ENCODE measurements at regions not wholly inside any gene's neighbourhood (a gene's known extent, or its start where the extent isn't known, plus 50 kb on each side); places are given as distances from the start of the nearest gene placed in this dataset.
A peak's percentile ranks its signal among the peaks of the same experiment; 100 is the strongest.

GRCh38 chr11:86740628-86741483 lies 59.5 kb upstream of the PRSS23 start:
- intact Hi-C loops (cut with DNase I), result loop anchor here (5.0 kb wide), 2 partner anchors 61 to 69 kb away; partner anchors contain the start of genes ME3 and PRSS23
- Histone ChIP-seq H3K4me1 (peaks cover 0 to 76% (median 60%) of the 10 kb centered on the region in 4 donors), H3K9me3 (no peaks in the 10 kb centered on the region), H3K27ac (peak overlapping the region; percentile 83 to 96 (median 92)), H3K4me3 (no peak overlapping the region), H3K27me3 (no peaks in the 10 kb centered on the region), H3K36me3 (no peaks in the 10 kb centered on the region)
- peak; percentile 88 for DNase-seq
- WGBS, 2 donors, result 52 to 73% methylated on average over 7 of the region's 7 CpGs
- TF ChIP-seq POLR2AphosphoS5 (IDR thresholded peaks at IDR 0.05) (peak; percentile 37 to 71 (median 52)), POLR2A (IDR thresholded peaks at IDR 0.05) (no peak)

- Histone ChIP-seq H3K9me3 (no peaks in the 10 kb centered on the region), H3K36me3 (no peaks in the 10 kb centered on the region), H3K27ac (peak overlapping the region; percentile 33 to 96 (median 70)), H3K4me3 (no peak overlapping the region), H3K4me1 (peaks cover 0 to 70% (median 57%) of the 10 kb centered on the region in 4 donors), H3K27me3 (no peaks in the 10 kb centered on the region)
- no peak for DNase-seq
- intact Hi-C loops (cut with DNase I), result no loop called here
- TF ChIP-seq POLR2AphosphoS5 (IDR thresholded peaks at IDR 0.05) (no peak), POLR2A (IDR thresholded peaks at IDR 0.05) (no peak), EP300 (IDR thresholded peaks at IDR 0.05) (no peak), CTCF (IDR thresholded peaks at IDR 0.05) (no peak)
- 74 to 87% methylated on average over 2 of the region's 2 CpGs for WGBS, 2 donors
Observed at GRCh38 chr11:86738568-86738967, 61.8 kb upstream of the PRSS23 start.

- H3K4me3 ChIP-seq, result no peak overlapping the region
- H3K4me1 ChIP-seq, result peaks cover 0 to 62% (median 49%) of the 10 kb centered on the region in 4 donors
- H3K36me3 ChIP-seq, result no peaks in the 10 kb centered on the region
- intact Hi-C loops (cut with DNase I), result no loop called here
- peak overlapping the region; percentile 33 to 96 (median 70) for H3K27ac ChIP-seq
- TF ChIP-seq EP300 (IDR thresholded peaks at IDR 0.05) (no peak), POLR2A (IDR thresholded peaks at IDR 0.05) (no peak), CTCF (IDR thresholded peaks at IDR 0.05) (no peak), POLR2AphosphoS5 (IDR thresholded peaks at IDR 0.05) (peak in 2 of 4 donors; percentile 10 to 20)
- DNase-seq, result no peak
- H3K9me3 ChIP-seq, result no peaks in the 10 kb centered on the region
- H3K27me3 ChIP-seq, result no peaks in the 10 kb centered on the region
Observed at GRCh38 chr11:86737737-86738136, 62.6 kb upstream of the PRSS23 start.

- no peak for DNase-seq
- intact Hi-C loops (cut with DNase I), result no loop called here
- H3K36me3 ChIP-seq, result no peaks in the 10 kb centered on the region
- no peak for TF ChIP-seq POLR2AphosphoS5 (IDR thresholded peaks at IDR 0.05)
- TF ChIP-seq CTCF (IDR thresholded peaks at IDR 0.05), result no peak
- no peak for TF ChIP-seq POLR2A (IDR thresholded peaks at IDR 0.05)
- TF ChIP-seq EP300 (IDR thresholded peaks at IDR 0.05), result no peak
- H3K4me3 ChIP-seq, result no peak overlapping the region
- H3K4me1 ChIP-seq, result peaks cover 0 to 57% (median 45%) of the 10 kb centered on the region in 4 donors
- no peaks in the 10 kb centered on the region for H3K27me3 ChIP-seq
- H3K9me3 ChIP-seq, result no peaks in the 10 kb centered on the region
- H3K27ac ChIP-seq, result peak overlapping the region; percentile 33 to 96 (median 70)
Observed at GRCh38 chr11:86737230-86737629, 63.1 kb upstream of the PRSS23 start.

- Histone ChIP-seq H3K9me3 (no peaks in the 10 kb centered on the region), H3K4me3 (no peak overlapping the region), H3K4me1 (peaks cover 0 to 50% (median 38%) of the 10 kb centered on the region in 4 donors), H3K27me3 (no peaks in the 10 kb centered on the region), H3K36me3 (no peaks in the 10 kb centered on the region), H3K27ac (peak overlapping the region; percentile 33 to 96 (median 70))
- intact Hi-C loops (cut with DNase I), result no loop called here
- 79 to 94% methylated on average over 9 of the region's 9 CpGs for WGBS, 2 donors
- DNase-seq, result no peak
- TF ChIP-seq POLR2AphosphoS5 (IDR thresholded peaks at IDR 0.05), result no peak
- TF ChIP-seq CTCF (IDR thresholded peaks at IDR 0.05), result no peak
- no peak for TF ChIP-seq POLR2A (IDR thresholded peaks at IDR 0.05)
- TF ChIP-seq EP300 (IDR thresholded peaks at IDR 0.05), result no peak
Observed at GRCh38 chr11:86736291-86737143, 63.8 kb upstream of the PRSS23 start.
